Sigmoid colon (tissue), 4 donors: ENCODE measurements at regions not wholly inside any gene's neighbourhood (a gene's known extent, or its start where the extent isn't known, plus 50 kb on each side); places are given as distances from the start of the nearest gene placed in this dataset.

Experiments
- EP300 ChIP-seq, 4 donors: sonication (generic); formaldehyde crosslinking; IDR thresholded peaks; one replicate each; pipeline ENCODE4 v1.6.1; 2017; ENCODE audit warnings: antibody characterized with exemption in 4 of 4
- POLR2A ChIP-seq, 2 donors: fragments of 450-650 bp; IDR thresholded peaks; one replicate each; pipeline ENCODE4 v1.6.1; 2016; ENCODE audit warnings: antibody characterized with exemption in 2 of 2, mild to moderate bottlenecking in 2 of 2, moderate library complexity in 2 of 2
- POLR2AphosphoS5 ChIP-seq, 4 donors: sonication (generic); formaldehyde crosslinking; IDR thresholded peaks; one replicate each; pipeline ENCODE4 v1.6.1; 2017; ENCODE audit warnings: antibody characterized with exemption in 4 of 4
- TF ChIP-seq, protein P1 (sequence below), 4 experiments: fragments of 450-650 bp in 3 of 4; fragments of 200-600 bp in 1 of 4; IDR thresholded peaks; one replicate each; pipeline ENCODE4 v1.5.1; 2016 to 2019; ENCODE audit warnings: antibody characterized with exemption in 4 of 4, mild to moderate bottlenecking in 3 of 4, moderate library complexity in 2 of 4

DNA sequence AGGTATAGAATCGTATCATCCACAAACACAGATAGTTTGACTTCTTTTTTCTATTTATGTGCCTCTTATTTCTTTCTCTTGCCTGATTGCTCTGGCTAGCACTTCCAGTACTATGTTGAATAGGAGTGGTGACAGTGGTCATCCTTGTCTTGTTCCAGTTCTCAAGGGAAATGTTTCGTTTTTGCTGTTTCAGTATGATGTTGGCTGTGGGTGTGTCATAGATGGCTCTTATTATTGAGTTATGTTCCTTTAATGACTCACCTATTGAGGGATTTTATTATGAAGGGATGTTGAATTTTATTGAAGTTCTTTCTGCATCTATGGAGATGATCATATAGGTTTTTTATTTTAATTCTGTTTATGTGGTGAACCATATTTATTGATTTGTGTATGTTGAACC, 70.3 kb downstream of the ENC1 start:
- TF ChIP-seq, protein P1, sequence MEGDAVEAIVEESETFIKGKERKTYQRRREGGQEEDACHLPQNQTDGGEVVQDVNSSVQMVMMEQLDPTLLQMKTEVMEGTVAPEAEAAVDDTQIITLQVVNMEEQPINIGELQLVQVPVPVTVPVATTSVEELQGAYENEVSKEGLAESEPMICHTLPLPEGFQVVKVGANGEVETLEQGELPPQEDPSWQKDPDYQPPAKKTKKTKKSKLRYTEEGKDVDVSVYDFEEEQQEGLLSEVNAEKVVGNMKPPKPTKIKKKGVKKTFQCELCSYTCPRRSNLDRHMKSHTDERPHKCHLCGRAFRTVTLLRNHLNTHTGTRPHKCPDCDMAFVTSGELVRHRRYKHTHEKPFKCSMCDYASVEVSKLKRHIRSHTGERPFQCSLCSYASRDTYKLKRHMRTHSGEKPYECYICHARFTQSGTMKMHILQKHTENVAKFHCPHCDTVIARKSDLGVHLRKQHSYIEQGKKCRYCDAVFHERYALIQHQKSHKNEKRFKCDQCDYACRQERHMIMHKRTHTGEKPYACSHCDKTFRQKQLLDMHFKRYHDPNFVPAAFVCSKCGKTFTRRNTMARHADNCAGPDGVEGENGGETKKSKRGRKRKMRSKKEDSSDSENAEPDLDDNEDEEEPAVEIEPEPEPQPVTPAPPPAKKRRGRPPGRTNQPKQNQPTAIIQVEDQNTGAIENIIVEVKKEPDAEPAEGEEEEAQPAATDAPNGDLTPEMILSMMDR (IDR thresholded peaks at IDR 0.05): no peak
- TF ChIP-seq POLR2A (IDR thresholded peaks at IDR 0.05): no peak
- TF ChIP-seq EP300 (IDR thresholded peaks at IDR 0.05): no peak
- TF ChIP-seq POLR2AphosphoS5 (IDR thresholded peaks at IDR 0.05): no peak
